Mammary epithelial cell (primary cell): ENCODE measurements at regions not wholly inside any gene's neighbourhood (a gene's known extent, or its start where the extent isn't known, plus 50 kb on each side); places are given as distances from the start of the nearest gene placed in this dataset.

ENCODE experiments used
- CTCF ChIP-seq, 2 donors: IDR thresholded peaks in 1 of 2; conservative IDR thresholded peaks in 1 of 2; 2 replicates each; pipeline ENCODE4 v1.5.1; 2011 to 2012; ENCODE audit warnings: inconsistent platforms in 2 of 2, low read length in 2 of 2, mild to moderate bottlenecking in 2 of 2, control low read depth in 1 of 2, low read depth in 1 of 2; ENCODE audit not compliant: insufficient read depth in 1 of 2; ENCODE audit errors: extremely low read depth in 1 of 2
- EZH2 ChIP-seq: IDR thresholded peaks from 2 replicates; pipeline ENCODE4 v1.6.1; 2012; ENCODE audit warnings: low read length, inconsistent platforms, borderline replicate concordance

GRCh38 chrX:39939678-39940077 lies 158.1 kb downstream of the BCOR start:
- no peak for TF ChIP-seq CTCF (conservative IDR thresholded peaks at IDR 0.05 in 1 of 2, IDR thresholded peaks at IDR 0.05 in 1 of 2; ENCODE audit: extremely low read depth in 1 of 2, insufficient read depth in 1 of 2, low read depth in 1 of 2, low read length in 2 of 2)
- TF ChIP-seq EZH2 = no peak
